IMR-90 (cell line): ENCODE measurements at regions not wholly inside any gene's neighbourhood (a gene's known extent, or its start where the extent isn't known, plus 50 kb on each side); places are given as distances from the start of the nearest gene placed in this dataset.
A peak's percentile ranks its signal among the peaks of the same experiment; 100 is the strongest.

Source experiments
- ATAC-seq: fragments of 200-7000 bp; cut with Tn5 transposase; 2 replicates; pipeline ENCODE4 v1.9.1; 2020; ENCODE audit warnings: low read depth, mild to moderate bottlenecking, moderate library complexity
- BruUV-seq: library from RNA; stranded (reverse); fragments of 400-500 nt; replicated peaks from 2 replicates; lab custom pipeline; 2021; lab: Mats Ljungman, UMichigan
- CTCF ChIA-PET: fragments of 300-600 bp; formaldehyde crosslinking; extraction: SDS; loops from one replicate; lab custom pipeline; 2021; ENCODE audit warnings: antibody characterized with exemption; lab: Yijun Ruan, JAX
- POLR2A ChIA-PET: fragments of 300-600 bp; sonication (Branson Sonifier 250); formaldehyde crosslinking; loops from one replicate; lab custom pipeline; 2022; ENCODE audit warnings: antibody characterized with exemption; ENCODE audit not compliant: unreplicated experiment; lab: Charles Lee
- DNase-seq: peaks from one replicate; pipeline ENCODE4 v3.0.0; 2013
- H2AFZ ChIP-seq: replicated peaks from 2 replicates; pipeline ENCODE3; 2013; ENCODE audit warnings: low read length, mild to moderate bottlenecking; ENCODE audit not compliant: poor library complexity
- H2AK5ac ChIP-seq: 2 replicates; pipeline ENCODE4 v1.6.1; 2013; ENCODE audit warnings: low read depth, low read length, inconsistent platforms
- H2AK9ac ChIP-seq: replicated peaks from 2 replicates; pipeline ENCODE3; 2013; ENCODE audit warnings: mild to moderate bottlenecking, low read depth, low read length, moderate library complexity; ENCODE audit not compliant: poor library complexity
- H2BK120ac ChIP-seq: 2 replicates; pipeline ENCODE4 v1.6.1; 2013; ENCODE audit warnings: low read depth, low read length, inconsistent platforms
- H2BK15ac ChIP-seq: 3 replicates; pipeline ENCODE4 v1.6.1; 2013; ENCODE audit warnings: low read depth, low read length, inconsistent platforms
- H2BK20ac ChIP-seq: 2 replicates; pipeline ENCODE4 v1.6.1; 2013; ENCODE audit warnings: low read depth, mild to moderate bottlenecking, inconsistent platforms, low read length, moderate library complexity
- H2BK5ac ChIP-seq: 2 replicates; pipeline ENCODE4 v1.6.1; 2013; ENCODE audit warnings: mild to moderate bottlenecking, low read depth, low read length, inconsistent platforms; ENCODE audit not compliant: poor library complexity, severe bottlenecking
- H3K14ac ChIP-seq: replicated peaks from 2 replicates; pipeline ENCODE4 v1.6.1; 2013; ENCODE audit warnings: low read depth, low read length, inconsistent platforms
- H3K18ac ChIP-seq: 2 replicates; pipeline ENCODE4 v1.6.1; 2013; ENCODE audit warnings: low read depth, low read length, control low read depth
- H3K23ac ChIP-seq: 2 replicates; pipeline ENCODE4 v1.6.1; 2013; ENCODE audit warnings: low read depth, low read length, inconsistent platforms
- H3K27ac ChIP-seq: 2 replicates; pipeline ENCODE4 v1.5.1; 2013; ENCODE audit warnings: mild to moderate bottlenecking, control low read depth, low read length; ENCODE audit not compliant: insufficient read depth
- H3K27me3 ChIP-seq: 2 replicates; pipeline ENCODE4 v1.6.1; 2013; ENCODE audit warnings: low read length; ENCODE audit not compliant: control insufficient read depth, insufficient read depth
- H3K36me3 ChIP-seq: 2 replicates; pipeline ENCODE4 v1.6.1; 2013; ENCODE audit warnings: low read length, mixed read lengths; ENCODE audit not compliant: control insufficient read depth, insufficient read depth
- H3K4ac ChIP-seq: 2 replicates; pipeline ENCODE4 v1.6.1; 2013; ENCODE audit warnings: low read depth, low read length, inconsistent platforms
- H3K4me1 ChIP-seq: 2 replicates; pipeline ENCODE4 v1.6.1; 2013; ENCODE audit warnings: low read length, mixed read lengths; ENCODE audit not compliant: control insufficient read depth, insufficient read depth
- H3K4me2 ChIP-seq: 2 replicates; pipeline ENCODE4 v1.6.1; 2013; ENCODE audit warnings: low read depth, mild to moderate bottlenecking, control low read depth, low read length, moderate library complexity
- H3K4me3 ChIP-seq: 2 replicates; pipeline ENCODE4 v1.5.1; 2013; ENCODE audit warnings: low read depth, mild to moderate bottlenecking, control low read depth, low read length, moderate library complexity; ENCODE audit not compliant: insufficient read depth
- H3K56ac ChIP-seq: 2 replicates; pipeline ENCODE4 v1.6.1; 2013; ENCODE audit warnings: low read length, inconsistent platforms; ENCODE audit not compliant: insufficient read depth; ENCODE audit errors: extremely low read depth
- H3K79me1 ChIP-seq, 2 experiments: 2 replicates each; pipeline ENCODE4 v1.6.1; 2013; ENCODE audit warnings: low read length in 2 of 2, inconsistent platforms in 1 of 2, low read depth in 1 of 2
- H3K9ac ChIP-seq: 2 replicates; pipeline ENCODE4 v1.6.1; 2013; ENCODE audit warnings: low read depth, low read length, control low read depth
- H3K9me1 ChIP-seq: 2 replicates; pipeline ENCODE4 v1.6.1; 2013; ENCODE audit warnings: low read length, inconsistent platforms; ENCODE audit not compliant: insufficient read depth
- H3K9me3 ChIP-seq: 2 replicates; pipeline ENCODE4 v1.6.1; 2013; ENCODE audit warnings: low read length; ENCODE audit not compliant: control insufficient read depth, insufficient read depth
- H4K20me1 ChIP-seq: 2 replicates; pipeline ENCODE4 v1.6.1; 2013; ENCODE audit warnings: low read length, inconsistent platforms; ENCODE audit not compliant: insufficient read depth
- H4K5ac ChIP-seq: 2 replicates; pipeline ENCODE4 v1.6.1; 2013; ENCODE audit warnings: mild to moderate bottlenecking, low read depth, low read length, control low read depth
- H4K8ac ChIP-seq, 2 experiments: 2 replicates each; pipeline ENCODE4 v1.6.1; 2013; ENCODE audit warnings: low read depth in 2 of 2, low read length in 2 of 2, control low read depth in 1 of 2, inconsistent platforms in 1 of 2
- H4K91ac ChIP-seq: 2 replicates; pipeline ENCODE4 v1.6.1; 2013; ENCODE audit warnings: low read depth, low read length, inconsistent platforms; ENCODE audit not compliant: insufficient read depth
- BHLHE40 ChIP-seq: fragments of 150-350 bp; IDR thresholded peaks from 2 replicates; pipeline ENCODE4 v1.6.1; 2016; ENCODE audit warnings: mild to moderate bottlenecking, low read depth, low read length
- WGBS, 2 experiments: methylation state at CpG; one replicate each; pipeline versions ENCODE4 v1.1.5 to v1.1.7; 2013; ENCODE audit warnings: missing lambda C conversion rate in 2 of 2; ENCODE audit not compliant: insufficient read length in 1 of 2; ENCODE audit errors: extremely low coverage in 2 of 2; 5-methylcytosine and 5-hydroxymethylcytosine counted together
- dilution Hi-C: fragments of 300-500 bp; cut with HindIII; formaldehyde crosslinking; loops from one replicate; pipeline ENCODE4 v1.14.3; 2018; ENCODE audit warnings: low sequenced_read_pairs; ENCODE audit not compliant: unreplicated experiment
- in situ Hi-C: fragments of 300-500 bp; cut with MboI; formaldehyde crosslinking; loops from 3 replicates; pipeline ENCODE4 v1.14.3; 2019; ENCODE audit warnings: low sequenced_read_pairs, inconsistent platforms, mixed read lengths
- intact Hi-C: fragments of 100-400 bp; cut with micrococcal nuclease; formaldehyde crosslinking; loops from 2 replicates; pipeline ENCODE4 v1.10.0; 2022
- TF ChIP-seq, protein P1 (sequence below): fragments of 150-350 bp; IDR thresholded peaks from 2 replicates; pipeline ENCODE4 v1.6.1; 2017; ENCODE audit warnings: mild to moderate bottlenecking, antibody characterized with exemption, low read length, low read depth

- dilution Hi-C loops, result no loop called here
- Histone ChIP-seq H4K91ac (peak overlapping the region; percentile 50; the same call in 1 of the 2 replicates), H2AFZ (no peak overlapping the region), H2BK120ac (peak overlapping the region; percentile 30), H3K27ac (peak overlapping the region; percentile 17; the same call in 1 of the 2 replicates), H2BK15ac (0 out of 3 replicates have a peak overlapping the region, but pooled peaks have one; percentile 9), H3K4ac (peak overlapping the region; percentile 44), H3K9ac (no peak overlapping the region), H4K5ac (peak overlapping the region; percentile 64; the same call in 1 of the 2 replicates), H3K79me1 (no peaks in the 10 kb centered on the region), H3K36me3 (no peaks in the 10 kb centered on the region), H4K20me1 (no peaks in the 10 kb centered on the region), H3K27me3 (no peaks in the 10 kb centered on the region), H3K4me2 (no peak overlapping the region), H3K56ac (no peak overlapping the region), H3K23ac (no peak overlapping the region), H3K4me3 (no peak overlapping the region), H3K14ac (no peak overlapping the region), H2BK20ac (peak overlapping the region; percentile 17), H3K4me1 (peaks cover 6% of the 10 kb centered on the region; the same call in 1 of the 2 replicates), H4K8ac (peak overlapping the region in 1 of 2 experiments; percentile 16; a peak in 1 of 4 replicates), H3K9me1 (no peaks in the 10 kb centered on the region), H2BK5ac (peak overlapping the region; percentile 42), H3K9me3 (no peaks in the 10 kb centered on the region), H3K18ac (peak overlapping the region; percentile 74; the same call in 1 of the 2 replicates), H2AK5ac (no peak overlapping the region), H2AK9ac (no peak overlapping the region)
- TF ChIP-seq BHLHE40, result no peak
- TF ChIP-seq, protein P1, sequence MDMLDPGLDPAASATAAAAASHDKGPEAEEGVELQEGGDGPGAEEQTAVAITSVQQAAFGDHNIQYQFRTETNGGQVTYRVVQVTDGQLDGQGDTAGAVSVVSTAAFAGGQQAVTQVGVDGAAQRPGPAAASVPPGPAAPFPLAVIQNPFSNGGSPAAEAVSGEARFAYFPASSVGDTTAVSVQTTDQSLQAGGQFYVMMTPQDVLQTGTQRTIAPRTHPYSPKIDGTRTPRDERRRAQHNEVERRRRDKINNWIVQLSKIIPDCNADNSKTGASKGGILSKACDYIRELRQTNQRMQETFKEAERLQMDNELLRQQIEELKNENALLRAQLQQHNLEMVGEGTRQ, result no peak
- ChIA-PET POLR2A (no interaction called here), CTCF (interaction anchor here (0.6 kb wide), 1 partner anchor 255 kb away, joined by 3 read pairs; no protein-coding TSS in a partner anchor)
- BruUV-seq, result no TSS peak
- intact Hi-C loops, result loop anchor here (5.0 kb wide), 2 partner anchors 166 to 326 kb away; partner anchors contain the start of gene MAMLD1
- ATAC-seq (no peak), DNase-seq (no peak)
- in situ Hi-C loops, result no loop called here
- WGBS, 2 experiments, result no CpG with 5 or more reads among the region's 3 CpGs
Measured at GRCh38 chrX:150036641-150037040, 98.3 kb upstream of the EOLA2 start.
